ENCODE measurements at regions not wholly inside any gene's neighbourhood (a gene's known extent, or its start where the extent isn't known, plus 50 kb on each side); places are given as distances from the start of the nearest gene placed in this dataset.
A peak's percentile ranks its signal among the peaks of the same experiment; 100 is the strongest.

- ATAC-seq (ENCODE audit: insufficient read depth, low FRiP score) (no peak), DNase-seq (peak; percentile 20 to 97 (median 93))
- H3K27me3 ChIP-seq (ENCODE audit: control insufficient read depth in 3 of 3, insufficient read depth in 3 of 3, low read length in 2 of 3): no peaks in the 10 kb centered on the region
- H3K9ac ChIP-seq (ENCODE audit: insufficient read depth in 1 of 2, low read length in 2 of 2): no peak overlapping the region
- H3K4me1 ChIP-seq (ENCODE audit: control insufficient read depth in 5 of 5, insufficient read depth in 5 of 5, low read length in 5 of 5): peaks cover 0 to 17% (median 0%) of the 10 kb centered on the region in 5 donors
- no peak for TF ChIP-seq CTCF (IDR thresholded peaks at IDR 0.05; ENCODE audit: control extremely low read depth, extremely low read depth)
- 75 to 87% methylated on average over 3 of the region's 3 CpGs for WGBS, 2 donors
- no peak overlapping the region for H3K27ac ChIP-seq (ENCODE audit: low read depth in 1 of 2, low read length in 1 of 2)
- H3K4me3 ChIP-seq: no peak overlapping the region
- peaks cover 0 to 4% (median 1%) of the 10 kb centered on the region in 4 donors for H3K9me3 ChIP-seq (ENCODE audit: control insufficient read depth in 4 of 4, insufficient read depth in 3 of 4, low read length in 3 of 4)
- no peaks in the 10 kb centered on the region for H3K36me3 ChIP-seq (ENCODE audit: control insufficient read depth in 4 of 4, insufficient read depth in 4 of 4, low read length in 4 of 4)
These were observed 568.6 kb downstream of the HAO1 start for GRCh38 chr20:7371518-7372163.

GRCh38 chr20:7375905-7376304, 564.4 kb downstream of the HAO1 start:
- Histone ChIP-seq H3K36me3 (ENCODE audit: control insufficient read depth in 4 of 4, insufficient read depth in 4 of 4, low read length in 4 of 4) (no peaks in the 10 kb centered on the region), H3K4me1 (ENCODE audit: control insufficient read depth in 5 of 5, insufficient read depth in 5 of 5, low read length in 5 of 5) (peaks cover 0 to 17% (median 0%) of the 10 kb centered on the region in 5 donors), H3K9ac (ENCODE audit: insufficient read depth in 1 of 2, low read length in 2 of 2) (no peak overlapping the region), H3K9me3 (ENCODE audit: control insufficient read depth in 4 of 4, insufficient read depth in 3 of 4, low read length in 3 of 4) (peaks cover 0 to 3% (median under 1%) of the 10 kb centered on the region in 4 donors), H3K4me3 (no peak overlapping the region), H3K27me3 (ENCODE audit: control insufficient read depth in 3 of 3, insufficient read depth in 3 of 3, low read length in 2 of 3) (no peaks in the 10 kb centered on the region), H3K27ac (ENCODE audit: low read depth in 1 of 2, low read length in 1 of 2) (no peak overlapping the region)
- TF ChIP-seq CTCF (IDR thresholded peaks at IDR 0.05; ENCODE audit: control extremely low read depth, extremely low read depth): no peak
- ATAC-seq (ENCODE audit: insufficient read depth, low FRiP score): no peak
- peak in 2 of 3 donors; percentile 26 to 35 for DNase-seq
- 39 to 44% methylated on average over 4 of the region's 4 CpGs for WGBS, 2 donors

GRCh38 chr20:7378864-7379605, 561.2 kb downstream of the HAO1 start:
- no peaks in the 10 kb centered on the region for H3K36me3 ChIP-seq (ENCODE audit: control insufficient read depth in 4 of 4, insufficient read depth in 4 of 4, low read length in 4 of 4)
- H3K9ac ChIP-seq (ENCODE audit: insufficient read depth in 1 of 2, low read length in 2 of 2): no peak overlapping the region
- DNase-seq (no peak), ATAC-seq (ENCODE audit: insufficient read depth, low FRiP score) (no peak)
- H3K27ac ChIP-seq (ENCODE audit: low read depth in 1 of 2, low read length in 1 of 2): no peak overlapping the region
- 87 to 92% methylated on average over 5 of the region's 5 CpGs for WGBS, 2 donors
- H3K27me3 ChIP-seq (ENCODE audit: control insufficient read depth in 3 of 3, insufficient read depth in 3 of 3, low read length in 2 of 3): no peaks in the 10 kb centered on the region
- TF ChIP-seq CTCF (IDR thresholded peaks at IDR 0.05; ENCODE audit: control extremely low read depth, extremely low read depth): no peak
- peaks cover 0 to 6% (median under 1%) of the 10 kb centered on the region in 4 donors for H3K9me3 ChIP-seq (ENCODE audit: control insufficient read depth in 4 of 4, insufficient read depth in 3 of 4, low read length in 3 of 4)
- no peak overlapping the region for H3K4me3 ChIP-seq
- no peaks in the 10 kb centered on the region for H3K4me1 ChIP-seq (ENCODE audit: control insufficient read depth in 5 of 5, insufficient read depth in 5 of 5, low read length in 5 of 5)

All from lung (tissue), 11 donors.